Stimulated activated CD8-positive, alpha-beta memory T cell treated with anti-CD3 and anti-CD28 coated beads, Interleukin-7, amount 100 ng/mL, for 48 hours (primary cell): ENCODE measurements at regions not wholly inside any gene's neighbourhood (a gene's known extent, or its start where the extent isn't known, plus 50 kb on each side); places are given as distances from the start of the nearest gene placed in this dataset.
"Not testable (repeated sequence)": the region's sequence is repeated elsewhere in the genome, so short reads cannot be mapped to it uniquely, and the experiment has no call there.

Experiments used
- DNase-seq, 2 donors: peaks; one replicate each; pipeline ENCODE4 v3.0.0-alpha.2; 2020; ENCODE audit warnings: low read depth in 1 of 2; ENCODE audit errors: extremely low read depth in 1 of 2

DNA sequence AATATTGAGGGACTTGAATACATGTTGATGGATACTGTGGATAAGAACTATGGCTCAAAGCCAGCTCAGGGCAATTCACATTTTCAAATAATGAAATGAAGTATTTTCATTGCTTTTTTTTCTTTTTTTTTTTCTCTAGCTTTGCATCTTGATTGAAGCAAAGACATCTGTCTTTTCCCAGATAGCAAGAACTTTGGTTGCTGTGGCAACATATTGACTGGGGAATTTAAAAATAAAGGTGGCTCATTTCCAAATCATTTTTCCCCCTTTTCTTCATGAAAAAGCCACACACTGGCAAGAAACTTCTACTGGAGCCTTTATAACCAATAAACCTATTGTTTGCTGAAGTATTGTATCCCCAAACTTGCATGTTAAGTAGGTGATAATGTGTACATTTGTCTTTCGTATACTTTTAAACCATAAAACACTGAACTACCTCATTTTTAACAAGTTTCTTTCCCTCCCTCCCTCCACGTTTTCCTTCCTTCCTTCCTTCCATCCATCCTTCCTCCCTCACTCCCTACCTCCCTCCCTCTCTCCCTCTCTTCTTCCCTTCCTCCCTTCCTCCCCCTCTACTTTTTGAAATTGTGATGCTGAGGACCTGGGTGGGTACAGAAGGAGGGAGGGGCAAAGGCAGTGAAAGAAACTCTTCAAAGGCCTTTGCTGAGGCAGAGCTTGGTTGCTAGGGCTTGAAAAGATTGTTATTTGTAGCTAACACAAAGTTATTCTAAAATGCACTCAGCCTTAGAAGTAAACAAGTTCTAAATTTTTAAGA, 343.5 kb upstream of the SPRY2 start:
- no peak for DNase-seq

DNA sequence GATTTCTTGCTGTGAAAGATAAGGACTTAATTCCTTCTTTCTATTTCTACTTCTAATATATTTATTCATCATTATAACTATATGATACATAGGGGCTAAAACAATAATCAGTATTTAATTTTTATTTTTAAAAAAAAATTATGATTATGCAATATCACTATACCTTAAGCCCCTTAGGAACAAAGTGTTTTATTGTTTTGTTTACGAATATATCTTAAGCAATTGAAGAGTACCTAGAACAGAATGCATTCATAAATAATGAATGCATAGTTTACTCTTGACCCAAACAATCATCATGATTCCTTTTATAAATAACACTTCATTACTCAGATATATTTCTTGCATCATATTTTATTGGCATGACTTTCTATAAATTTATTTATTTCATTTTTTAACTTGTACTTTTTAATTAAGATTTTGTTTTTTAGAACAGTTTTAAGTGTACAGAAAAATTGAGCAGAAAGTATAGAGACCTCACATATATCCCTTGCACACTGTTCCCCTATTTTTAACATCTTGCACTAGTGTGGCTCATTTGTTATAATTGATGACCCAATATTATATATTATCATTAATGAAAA, 339.9 kb upstream of the SPRY2 start:
- no peak for DNase-seq

DNA sequence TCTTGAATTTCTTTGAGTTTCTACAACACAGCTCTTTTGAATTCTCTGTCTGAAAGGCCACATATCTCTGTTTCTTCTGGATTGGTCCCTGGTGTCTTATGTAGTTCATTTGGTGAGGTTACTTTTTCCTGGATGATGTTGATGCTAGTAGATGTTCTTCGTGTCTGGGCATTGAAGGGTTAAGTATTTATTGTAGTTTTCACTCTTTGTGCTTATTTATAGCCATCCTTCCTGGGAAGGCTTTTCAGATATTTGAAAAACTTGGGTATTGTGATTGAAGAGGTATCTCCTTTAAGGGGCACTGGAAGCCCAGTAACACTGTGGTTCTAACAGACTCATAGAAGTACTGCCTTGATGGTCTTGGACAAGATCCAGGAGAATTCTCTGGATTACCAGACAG, 338.5 kb upstream of the SPRY2 start:
- no peak for DNase-seq

DNA sequence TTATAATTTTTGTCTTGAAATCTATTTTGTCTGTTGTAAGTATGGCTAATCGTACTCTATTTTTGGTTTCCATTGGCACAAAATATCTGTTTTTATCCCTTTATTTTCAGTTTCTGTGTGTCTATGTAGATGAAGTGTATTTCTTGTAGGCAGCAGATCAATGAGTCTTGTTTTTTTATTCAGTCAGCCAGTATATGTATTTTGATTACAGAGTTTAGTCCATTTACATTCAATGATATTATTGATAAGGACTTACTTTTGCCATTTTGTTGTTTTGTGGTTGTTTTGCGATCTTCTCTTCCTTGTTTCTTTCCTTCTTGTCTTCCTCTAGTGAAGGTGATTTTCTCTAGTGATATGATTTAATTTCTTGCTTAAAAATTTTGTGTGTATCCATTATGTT, 336.3 kb upstream of the SPRY2 start:
- no peak for DNase-seq

DNA sequence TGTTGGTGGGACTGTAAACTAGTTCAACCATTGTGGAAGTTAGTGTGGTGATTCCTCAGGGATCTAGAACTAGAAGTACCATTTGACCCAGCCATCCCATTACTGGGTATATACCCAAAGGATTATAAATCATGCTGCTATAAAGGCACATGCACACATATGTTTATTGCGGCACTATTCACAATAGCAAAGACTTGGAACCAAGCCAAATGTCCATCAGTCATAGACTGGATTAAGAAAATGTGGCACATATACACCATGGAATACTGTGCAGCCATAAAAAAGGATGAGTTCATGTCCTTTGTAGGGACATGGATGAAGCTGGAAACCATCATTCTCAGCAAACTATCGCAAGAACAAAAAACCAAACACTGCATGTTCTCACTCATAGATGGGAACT, 334.5 kb upstream of the SPRY2 start:
- not testable (repeated sequence) for DNase-seq

DNA sequence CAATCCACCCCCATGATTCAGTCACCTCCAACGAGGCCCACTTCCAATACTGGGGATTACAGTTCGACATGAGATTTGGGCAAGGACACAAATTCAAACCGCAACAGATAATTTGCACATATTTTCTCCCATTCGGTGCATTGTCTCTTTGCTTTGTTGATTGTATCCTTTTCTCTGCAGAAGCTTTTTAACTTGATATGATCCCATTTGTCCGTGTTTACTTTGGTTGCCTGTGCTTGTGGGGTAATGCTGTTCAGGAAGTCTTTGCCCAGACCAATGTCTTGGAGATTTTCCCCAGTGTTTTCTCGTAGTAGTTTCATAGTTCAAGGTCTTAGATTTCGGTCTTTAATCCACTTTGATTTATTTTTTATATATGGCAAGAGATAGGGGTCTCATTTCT, 330.8 kb upstream of the SPRY2 start:
- no peak for DNase-seq

DNA sequence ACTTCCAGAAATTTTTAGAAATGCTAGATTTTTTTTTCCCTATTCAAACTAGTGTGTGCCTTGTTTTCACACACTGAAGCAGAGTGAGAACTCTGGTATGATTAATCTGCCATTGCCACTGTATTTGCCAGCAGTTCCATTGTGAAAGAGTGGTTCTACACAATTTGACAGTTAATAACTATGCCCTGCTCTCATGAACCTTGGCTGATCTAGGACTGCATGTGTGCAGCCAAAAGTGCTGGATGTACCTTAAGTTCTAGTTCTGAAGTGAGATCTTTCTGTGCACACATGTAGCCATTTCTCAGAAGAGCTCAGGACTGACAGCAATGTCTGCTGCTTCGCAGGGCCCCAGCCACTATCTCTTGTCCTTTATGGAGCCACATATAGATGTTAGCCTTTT, 328.2 kb upstream of the SPRY2 start:
- no peak for DNase-seq

DNA sequence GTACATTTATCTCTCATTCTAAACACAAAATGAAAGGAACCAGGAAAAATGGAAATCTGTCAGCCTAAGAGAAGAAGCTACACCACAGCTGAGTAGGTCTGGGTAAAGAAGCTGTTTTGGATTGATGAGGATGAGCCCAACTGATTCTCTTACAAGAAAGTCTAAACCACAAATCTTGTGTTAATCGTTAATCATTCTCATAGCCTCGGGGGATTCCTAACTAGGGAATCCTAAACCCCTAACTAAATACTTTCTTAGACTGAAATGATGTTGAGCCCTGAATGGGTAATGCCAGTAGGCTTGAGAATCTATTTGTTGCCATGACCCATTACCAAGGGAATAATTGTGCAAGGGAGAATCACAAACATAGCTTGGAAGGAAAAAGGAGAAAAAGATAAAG, 327.5 kb upstream of the SPRY2 start:
- DNase-seq: no peak

DNA sequence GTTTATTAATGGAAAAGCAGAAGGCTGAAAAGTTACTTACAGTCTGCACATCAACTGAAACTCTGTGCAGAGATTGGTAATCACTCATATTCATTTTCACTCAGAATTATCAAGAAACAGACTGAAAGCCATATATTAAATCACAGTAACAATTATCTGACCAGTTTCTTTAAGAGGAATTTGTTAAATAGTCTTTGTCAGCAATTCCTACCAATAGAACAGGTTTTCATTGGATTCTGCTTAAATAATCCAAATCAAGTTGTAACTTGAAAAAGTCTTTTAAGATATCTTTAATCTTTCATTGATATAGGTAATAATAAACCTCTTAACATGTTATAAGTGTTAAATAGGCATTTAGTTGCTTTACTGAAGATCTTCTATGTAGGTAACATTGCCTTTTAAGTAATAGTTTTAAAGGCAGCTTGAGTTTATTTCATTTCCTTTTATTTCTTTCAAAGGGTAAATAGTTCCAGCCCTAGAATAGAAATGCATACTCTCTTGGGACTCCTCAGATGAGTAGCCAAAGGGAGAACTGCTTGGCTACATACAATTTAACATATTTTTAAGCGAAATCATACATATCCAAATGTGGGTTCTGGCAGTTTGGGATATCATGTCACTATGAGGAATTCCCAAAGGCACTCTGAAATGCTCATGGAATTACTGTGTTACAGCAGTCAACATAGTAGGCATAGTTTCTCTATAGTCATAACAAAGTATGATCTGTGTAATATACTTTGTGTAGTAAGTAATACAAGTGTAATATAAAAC, 326.0 kb upstream of the SPRY2 start:
- no peak for DNase-seq

DNA sequence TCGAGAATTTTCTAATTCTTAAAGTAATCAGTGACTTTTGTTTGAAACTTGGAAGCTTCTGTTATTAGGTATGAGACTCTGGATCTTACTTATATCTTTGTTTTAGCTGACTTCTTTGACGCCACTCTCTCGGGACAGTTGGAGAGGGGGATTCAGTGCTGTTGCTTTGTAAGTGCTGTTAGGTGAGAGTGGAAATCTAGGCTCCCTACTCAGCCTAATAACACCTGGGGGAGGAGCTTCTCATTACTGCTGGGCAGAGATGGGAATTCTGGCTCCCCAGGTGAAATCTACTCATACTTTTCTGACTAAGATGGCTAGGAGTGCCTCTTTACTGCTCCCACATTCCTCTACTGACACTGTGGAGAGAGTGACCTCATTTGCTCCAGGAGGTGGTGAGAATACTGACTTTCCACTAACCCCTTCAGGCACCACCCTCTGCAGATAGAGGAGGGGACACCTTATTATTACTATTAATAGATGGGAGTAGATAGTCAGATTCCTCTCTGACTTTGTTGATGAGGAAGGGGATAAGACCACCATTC, 324.9 kb upstream of the SPRY2 start:
- DNase-seq: no peak

DNA sequence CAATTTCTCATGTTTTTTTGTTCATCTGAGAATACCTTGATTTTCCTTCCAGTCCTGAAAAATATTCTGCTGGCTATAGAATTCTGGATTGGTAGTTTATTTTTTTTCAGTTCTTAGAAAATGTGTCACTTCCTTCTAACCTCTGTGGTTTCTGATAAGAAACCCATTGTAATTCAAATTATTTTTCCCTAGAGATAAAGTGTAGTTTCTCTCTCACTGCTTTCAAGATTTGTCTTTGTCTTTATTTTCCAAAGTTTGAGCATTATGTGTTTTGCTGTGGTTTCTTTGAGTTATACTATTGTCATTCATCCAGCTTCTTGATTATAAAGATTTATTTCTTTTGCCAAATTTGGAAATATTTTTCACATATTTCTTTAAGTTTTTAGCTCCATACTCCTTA, 324.0 kb upstream of the SPRY2 start:
- no peak for DNase-seq

DNA sequence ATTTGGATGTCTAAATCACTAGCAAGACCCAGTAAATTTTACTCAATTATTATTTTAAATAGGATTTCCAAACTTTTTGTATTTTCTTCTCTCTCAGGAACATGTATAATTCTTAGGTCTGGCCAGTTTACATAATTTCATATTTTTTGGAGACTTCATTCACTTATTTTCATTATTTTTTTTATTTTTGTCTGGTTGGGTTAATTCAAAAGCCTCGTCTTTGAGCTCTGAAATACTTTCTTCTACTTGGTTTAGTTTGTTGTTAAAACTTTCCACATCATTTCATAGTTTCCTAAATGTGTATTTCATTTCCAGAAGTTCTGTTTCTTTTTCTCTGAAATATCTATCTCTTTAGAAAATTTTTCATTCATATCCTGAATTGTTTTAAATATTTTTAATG, 322.9 kb upstream of the SPRY2 start:
- DNase-seq: no peak

DNA sequence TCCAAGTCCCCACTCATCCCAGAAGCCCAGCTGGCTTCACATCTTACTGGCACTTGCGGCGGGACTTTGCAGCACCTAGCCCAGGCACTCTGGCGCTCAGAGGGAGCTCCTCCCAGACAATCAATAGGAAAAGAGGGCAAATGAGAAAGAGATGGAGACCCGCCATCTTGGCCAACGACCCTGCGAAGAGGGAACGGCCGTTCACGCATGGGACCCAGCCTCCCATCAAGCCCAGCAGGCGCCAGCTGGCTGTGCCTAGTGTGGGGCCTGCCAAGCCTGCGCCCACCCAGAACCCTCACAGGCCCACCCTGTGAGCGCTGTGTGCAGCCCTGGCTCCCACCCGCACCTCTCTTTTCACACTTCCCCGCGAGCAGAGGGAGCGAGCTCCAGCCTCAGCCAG, 317.8 kb upstream of the SPRY2 start:
- no peak for DNase-seq

DNA sequence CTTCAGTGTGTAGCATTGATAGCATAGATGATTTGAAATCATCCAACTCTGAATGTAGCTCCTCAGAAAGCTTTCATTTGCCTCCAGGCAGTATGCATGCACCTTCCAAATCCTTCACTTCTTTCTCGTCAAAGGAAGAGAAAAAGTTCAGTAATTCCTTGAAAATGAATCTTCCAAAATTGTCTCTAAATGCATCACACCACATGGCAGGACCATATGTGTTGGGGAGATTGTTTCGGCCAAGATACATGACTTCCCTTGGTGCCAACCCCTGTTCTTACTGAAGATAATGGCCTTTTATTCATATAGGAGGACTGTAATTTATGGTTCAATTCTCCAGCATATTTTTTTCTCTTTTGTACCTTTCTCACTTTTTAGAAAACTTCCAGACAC, 315.6 kb upstream of the SPRY2 start:
- no peak for DNase-seq

DNA sequence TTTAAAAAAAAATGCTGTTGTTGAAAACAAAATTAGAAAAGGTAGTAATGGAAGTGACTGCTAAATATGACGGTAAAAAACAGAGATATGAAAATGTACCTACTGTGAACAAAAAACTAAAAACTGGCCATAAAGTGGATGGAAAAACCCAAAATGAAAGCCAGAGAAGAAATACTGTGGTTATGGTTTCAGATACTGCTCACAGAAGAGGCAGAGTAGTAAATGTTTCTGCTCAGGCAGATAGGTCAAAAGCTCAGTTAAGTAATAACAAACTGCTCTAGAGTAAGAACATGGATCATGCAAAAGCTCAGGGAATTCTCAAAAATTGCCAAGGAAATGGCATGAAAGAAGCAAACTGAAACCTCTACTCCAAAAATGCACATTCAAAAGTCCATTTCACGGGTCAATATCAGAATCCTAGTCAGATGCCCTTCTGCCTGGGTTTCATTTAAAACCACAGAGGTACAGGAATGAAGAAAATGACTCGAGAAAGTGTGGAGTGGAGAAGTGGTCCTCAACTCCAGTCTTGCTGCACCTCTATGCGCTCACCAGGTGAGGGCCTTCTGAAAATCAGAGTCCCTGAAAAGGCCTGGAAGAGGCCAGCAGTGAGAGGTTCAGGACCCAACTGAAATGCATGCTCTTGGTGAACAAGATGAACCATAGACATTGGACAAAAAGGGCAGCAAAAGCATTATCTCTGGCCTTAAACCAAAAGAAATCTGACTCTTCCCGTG, 315.0 kb upstream of the SPRY2 start:
- no peak for DNase-seq

DNA sequence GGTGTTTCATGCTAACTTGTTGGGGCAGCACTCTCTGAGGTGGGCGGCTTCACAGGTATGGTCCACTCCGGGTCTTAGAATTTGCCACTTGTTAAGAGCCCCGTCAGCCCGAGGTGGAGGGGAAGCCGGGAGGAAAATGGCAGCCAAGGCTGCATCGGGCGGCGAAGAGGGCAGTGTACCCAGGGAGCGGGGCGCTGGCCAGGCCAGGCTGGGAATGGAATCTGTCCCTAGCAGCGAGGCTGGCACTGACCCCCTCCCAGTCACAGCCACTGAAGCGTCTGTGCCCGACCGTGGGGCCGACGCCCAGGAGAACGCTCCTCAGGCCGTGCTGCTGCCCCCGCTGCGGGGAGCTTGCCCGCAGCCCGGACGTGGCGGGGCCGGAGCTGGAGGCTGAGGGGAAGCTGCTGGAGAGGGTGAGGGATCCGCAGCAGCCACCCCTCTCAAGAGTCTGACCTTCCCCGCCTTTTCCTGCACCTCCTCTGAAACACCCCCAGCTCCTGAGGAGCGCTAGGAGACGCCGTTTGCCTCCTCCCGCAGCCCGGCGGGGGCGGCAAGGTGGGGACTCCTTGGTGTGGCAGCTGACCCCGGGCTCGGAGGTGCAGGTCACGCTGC, 313.8 kb upstream of the SPRY2 start:
- no peak for DNase-seq

DNA sequence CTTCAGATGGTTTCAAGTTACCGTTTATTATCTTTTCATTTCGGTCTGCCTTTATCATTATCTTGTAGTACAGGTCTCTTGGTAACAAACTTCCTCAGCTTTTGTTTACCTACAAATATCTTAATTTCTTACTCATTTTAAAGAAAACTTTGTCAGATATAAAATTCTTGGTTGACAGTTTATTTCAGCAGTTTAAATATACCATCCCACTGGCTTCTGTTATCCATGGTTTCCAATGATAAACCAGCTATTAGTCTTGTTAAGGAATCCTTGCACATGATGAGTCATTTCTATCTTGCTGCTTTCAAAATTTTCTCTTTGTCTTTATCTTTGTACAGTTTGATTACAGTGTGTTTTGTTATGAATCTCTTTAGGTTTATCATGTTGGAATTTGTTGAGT, 308.3 kb upstream of the SPRY2 start:
- no peak for DNase-seq

DNA sequence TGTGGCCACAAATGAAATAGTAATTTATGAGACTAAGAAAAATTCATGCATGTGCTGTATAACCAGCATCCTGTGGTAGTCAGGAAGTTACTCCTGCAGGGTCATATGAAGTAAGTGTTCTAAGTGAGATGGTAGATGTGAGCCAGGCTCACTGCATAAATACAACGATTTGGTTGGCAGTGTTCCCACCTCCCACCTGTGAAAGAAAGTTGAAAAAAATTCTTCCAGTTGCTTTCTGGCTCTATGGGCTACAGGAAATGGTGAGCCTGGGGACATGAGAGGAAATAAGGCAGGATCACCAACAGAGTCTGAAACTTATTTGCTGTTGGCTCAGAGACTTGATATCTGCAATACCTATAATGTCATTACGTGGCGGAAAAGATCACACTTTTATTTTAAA, 301.7 kb upstream of the SPRY2 start:
- DNase-seq: no peak

DNA sequence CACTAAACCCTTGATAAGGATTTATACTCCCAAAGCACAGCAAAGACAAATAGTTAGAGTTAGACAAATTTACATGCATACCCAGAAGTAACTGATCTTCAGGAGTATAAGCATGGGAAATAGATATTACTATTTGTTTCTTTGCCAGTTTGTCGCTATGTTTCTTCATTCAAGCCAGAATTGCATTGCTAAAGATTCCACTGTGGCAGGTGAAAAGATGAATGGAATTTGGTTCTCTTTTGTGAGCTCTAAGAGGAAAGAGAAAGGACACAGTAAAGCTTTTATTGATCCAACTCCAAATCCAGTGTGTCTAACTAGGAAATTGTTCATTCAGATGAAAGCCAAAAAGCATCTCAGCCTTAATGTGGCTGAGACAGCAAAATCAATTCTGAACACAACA, 292.3 kb upstream of the SPRY2 start:
- no peak for DNase-seq

DNA sequence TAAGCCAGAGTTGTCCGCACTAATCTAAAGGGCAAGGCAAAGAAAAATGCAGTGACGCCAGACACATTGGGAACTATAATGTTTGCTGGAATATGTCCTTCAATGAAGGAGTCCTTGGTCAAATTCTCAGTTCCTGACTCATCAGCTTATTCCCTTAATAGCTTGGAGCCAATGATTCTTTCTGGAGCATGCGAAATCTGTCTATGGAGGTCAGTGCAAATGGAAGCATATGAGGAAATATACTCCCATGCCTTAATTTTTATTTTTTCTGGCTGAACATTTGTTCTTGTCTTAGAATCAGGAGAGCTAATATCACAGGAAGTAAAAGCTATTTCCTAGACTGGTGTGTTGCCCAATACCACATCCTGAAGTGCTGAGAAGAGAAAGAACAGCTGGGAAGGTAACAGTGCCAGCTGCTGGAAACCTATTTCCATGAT, 289.8 kb upstream of the SPRY2 start:
- no peak for DNase-seq

DNA sequence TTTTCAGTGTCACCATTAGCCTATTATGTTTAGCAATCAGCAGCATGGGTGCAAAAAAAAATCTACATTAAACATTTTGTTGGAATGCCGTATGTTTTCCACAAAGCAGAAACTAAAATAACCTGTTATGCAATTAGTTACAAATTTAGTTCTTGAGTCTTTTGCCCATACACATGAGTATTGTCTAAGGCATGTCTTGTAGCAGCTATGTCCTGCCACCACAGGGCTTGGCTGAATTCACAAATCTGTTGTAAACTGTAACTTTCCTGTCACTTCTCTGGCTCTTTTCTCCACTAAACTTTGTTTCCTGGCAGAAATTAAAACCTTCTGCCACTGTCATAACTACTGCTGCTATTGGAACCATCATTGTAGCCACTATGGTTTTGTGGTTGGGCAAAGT, 277.9 kb upstream of the SPRY2 start:
- DNase-seq: no peak
